ENCODE measurements at regions not wholly inside any gene's neighbourhood (a gene's known extent, or its start where the extent isn't known, plus 50 kb on each side); places are given as distances from the start of the nearest gene placed in this dataset.

- Mint-ChIP-seq H3K4me3 (no peak overlapping the region), H3K9me3 (no peaks in the 10 kb centered on the region), H3K27ac (no peak overlapping the region), H3K36me3 (ENCODE audit: low read depth) (no peaks in the 10 kb centered on the region), H3K4me1 (ENCODE audit: low read depth) (no peaks in the 10 kb centered on the region), H3K27me3 (ENCODE audit: insufficient read depth) (peaks cover 19% of the 10 kb centered on the region)
- TF ChIP-seq CTCF (IDR thresholded peaks at IDR 0.05) = no peak
- DNase-seq = no peak
These were observed 84.3 kb upstream of the OSR1 start for GRCh38 chr2:19442731-19443130.

- Mint-ChIP-seq H3K27me3 (ENCODE audit: insufficient read depth) (peaks cover 25% of the 10 kb centered on the region), H3K4me3 (no peak overlapping the region), H3K4me1 (ENCODE audit: low read depth) (peaks cover 6% of the 10 kb centered on the region; the same call in 1 of the 2 replicates), H3K27ac (no peak overlapping the region), H3K9me3 (no peaks in the 10 kb centered on the region), H3K36me3 (ENCODE audit: low read depth) (no peaks in the 10 kb centered on the region)
- no peak for TF ChIP-seq CTCF (IDR thresholded peaks at IDR 0.05)
- no peak for DNase-seq
These were observed 80.7 kb upstream of the OSR1 start for GRCh38 chr2:19439081-19439480.

- TF ChIP-seq CTCF (IDR thresholded peaks at IDR 0.05) = no peak
- H3K4me3 Mint-ChIP-seq = no peak overlapping the region
- H3K27ac Mint-ChIP-seq = no peak overlapping the region
- H3K36me3 Mint-ChIP-seq (ENCODE audit: low read depth) = no peaks in the 10 kb centered on the region
- DNase-seq = peak; percentile 28
- no peaks in the 10 kb centered on the region for H3K9me3 Mint-ChIP-seq
- peaks cover 18% of the 10 kb centered on the region for H3K27me3 Mint-ChIP-seq (ENCODE audit: insufficient read depth)
- peaks cover 6% of the 10 kb centered on the region; the same call in 1 of the 2 replicates for H3K4me1 Mint-ChIP-seq (ENCODE audit: low read depth)
These were observed 77.4 kb upstream of the OSR1 start for GRCh38 chr2:19435815-19436214.

GRCh38 chr2:19434413-19434812 is 76.0 kb upstream of the OSR1 start:
- no peak for TF ChIP-seq CTCF (IDR thresholded peaks at IDR 0.05)
- no peak overlapping the region for H3K27ac Mint-ChIP-seq
- no peak overlapping the region for H3K4me3 Mint-ChIP-seq
- H3K36me3 Mint-ChIP-seq (ENCODE audit: low read depth) = no peaks in the 10 kb centered on the region
- no peaks in the 10 kb centered on the region for H3K9me3 Mint-ChIP-seq
- H3K27me3 Mint-ChIP-seq (ENCODE audit: insufficient read depth) = peaks cover 18% of the 10 kb centered on the region
- DNase-seq = no peak
- H3K4me1 Mint-ChIP-seq (ENCODE audit: low read depth) = peaks cover 6% of the 10 kb centered on the region; the same call in 1 of the 2 replicates

GRCh38 chr2:19426941-19427340 is 68.5 kb upstream of the OSR1 start:
- Mint-ChIP-seq H3K36me3 (ENCODE audit: low read depth) (no peaks in the 10 kb centered on the region), H3K4me1 (ENCODE audit: low read depth) (no peaks in the 10 kb centered on the region), H3K9me3 (no peaks in the 10 kb centered on the region), H3K4me3 (no peak overlapping the region), H3K27ac (no peak overlapping the region), H3K27me3 (ENCODE audit: insufficient read depth) (peaks cover 11% of the 10 kb centered on the region)
- TF ChIP-seq CTCF (IDR thresholded peaks at IDR 0.05) = no peak
- DNase-seq = no peak

- no peak for DNase-seq
- Mint-ChIP-seq H3K36me3 (ENCODE audit: low read depth) (no peaks in the 10 kb centered on the region), H3K27me3 (ENCODE audit: insufficient read depth) (peaks cover 11% of the 10 kb centered on the region), H3K27ac (no peak overlapping the region), H3K4me1 (ENCODE audit: low read depth) (no peaks in the 10 kb centered on the region), H3K4me3 (no peak overlapping the region), H3K9me3 (no peaks in the 10 kb centered on the region)
- TF ChIP-seq CTCF (IDR thresholded peaks at IDR 0.05) = no peak
These were observed 67.7 kb upstream of the OSR1 start for GRCh38 chr2:19426144-19426543.
